Posterior vena cava (tissue), 2 donors: ENCODE measurements at regions not wholly inside any gene's neighbourhood (a gene's known extent, or its start where the extent isn't known, plus 50 kb on each side); places are given as distances from the start of the nearest gene placed in this dataset.
A peak's percentile ranks its signal among the peaks of the same experiment; 100 is the strongest.

Source experiments
- DNase-seq: peaks from one replicate; pipeline ENCODE4 v3.0.0-alpha.2; 2020; ENCODE audit warnings: low spot score
- intact Hi-C, 2 donors: fragments of 100-400 bp; cut with DNase I; formaldehyde crosslinking; loops; one replicate each; pipeline versions ENCODE4 v1.14.1 to v1.14.2; 2022 to 2023
- donor health status: DM: yes; HTN: yes; CAD: no.
- donor health status: DM: yes; HTN: yes; CAD: no.

DNA sequence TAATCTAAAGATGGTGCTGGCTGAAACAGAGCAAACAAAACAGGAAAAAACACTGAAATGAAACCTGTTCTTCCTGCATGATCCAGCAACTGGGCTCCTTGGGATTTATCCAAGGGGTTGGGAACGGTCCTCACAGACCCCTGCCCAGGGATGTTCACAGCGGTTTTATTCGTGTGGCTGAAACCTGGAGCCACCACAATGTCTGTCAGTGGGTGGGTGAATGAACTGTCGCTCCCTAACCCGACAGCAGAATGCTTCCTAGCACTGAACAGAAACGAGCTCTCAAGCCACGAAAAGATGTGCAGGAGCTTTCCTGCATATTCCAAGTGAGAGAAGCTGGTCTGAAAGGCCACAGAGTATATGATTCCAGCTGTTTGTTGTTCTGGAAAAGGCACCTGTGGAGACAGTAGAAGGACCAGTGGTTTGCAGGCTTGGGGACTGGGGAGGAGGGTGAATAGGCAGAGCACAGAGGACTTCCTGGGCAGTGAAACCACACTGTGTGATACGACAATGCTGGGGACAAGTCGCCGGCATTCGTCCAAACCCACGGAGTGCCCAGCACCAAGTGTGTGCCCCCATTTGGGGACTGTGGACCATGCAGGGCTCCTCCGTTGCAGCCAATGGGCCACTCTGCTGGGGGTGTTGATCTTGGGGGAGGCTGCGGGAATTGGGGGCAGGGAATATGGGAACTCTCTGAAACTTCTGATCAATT lies 73.9 kb downstream of the TEX29 start:
- intact Hi-C loops, result no loop called here

DNA sequence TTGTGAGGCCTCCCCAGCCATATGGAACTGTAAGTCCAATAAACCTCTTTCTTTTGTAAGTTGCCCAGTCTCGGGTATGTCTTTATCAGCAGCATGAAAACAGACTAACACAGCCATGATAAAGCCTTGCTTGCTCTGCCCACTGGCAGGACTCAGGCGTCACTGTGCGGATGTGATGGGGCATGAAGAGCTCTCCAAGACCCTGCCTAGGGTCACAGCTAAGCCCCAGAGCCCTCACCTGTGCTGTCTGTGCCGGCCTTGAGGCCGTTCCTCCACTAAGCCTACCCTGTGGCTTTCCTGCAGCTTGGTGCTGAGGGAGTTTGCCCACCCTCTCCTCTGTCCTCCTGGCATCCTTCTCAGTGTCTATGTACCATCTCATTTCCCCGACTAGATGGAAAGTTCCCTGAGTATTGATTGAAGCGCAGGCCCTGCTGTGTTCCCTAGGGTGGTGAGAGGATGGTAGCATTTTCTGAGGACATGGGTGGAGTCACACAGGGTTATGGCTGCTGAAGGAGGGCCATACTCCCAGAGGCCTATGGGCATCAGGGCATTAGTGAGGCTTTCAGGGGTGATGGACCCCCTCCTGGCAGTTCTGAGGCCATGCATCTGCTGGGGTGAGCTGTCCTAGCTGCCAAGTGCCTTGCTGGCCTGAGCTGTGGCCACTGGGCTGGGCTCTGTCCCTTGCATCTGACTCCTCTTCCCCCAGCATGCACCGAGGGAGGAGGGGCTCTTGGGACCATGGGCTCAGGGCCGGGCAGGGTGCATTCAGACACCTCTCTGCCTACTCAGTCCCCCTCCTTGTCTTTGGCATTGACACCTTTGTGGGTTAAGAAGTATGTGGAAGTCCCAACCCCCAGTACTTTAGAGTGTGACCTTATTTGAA lies 75.3 kb downstream of the TEX29 start:
- no peak for DNase-seq
- intact Hi-C loops, result no loop called here

More for the DNA sequence above, 73.9 kb downstream of the TEX29 start:
- DNase-seq, result no peak

DNA sequence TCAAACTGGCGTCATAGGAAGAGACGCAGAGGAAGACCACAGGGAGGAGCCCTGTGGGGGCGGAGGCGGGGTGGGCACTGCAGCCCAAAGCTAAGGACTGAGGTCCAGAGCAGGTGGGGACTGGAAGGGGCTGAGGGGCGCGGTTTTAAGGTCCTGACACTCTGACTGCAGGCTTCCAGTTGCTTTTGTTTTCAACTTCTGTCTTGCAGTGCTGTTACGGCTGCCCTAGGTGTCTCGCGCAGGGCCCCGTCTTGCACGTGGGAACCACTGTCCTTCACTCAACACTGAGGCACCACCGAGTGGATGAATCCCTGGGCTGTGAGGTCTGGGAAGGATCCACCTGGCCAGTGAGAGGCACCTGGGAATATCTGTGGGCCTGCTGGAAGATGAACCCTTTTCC lies 76.0 kb downstream of the TEX29 start:
- DNase-seq, result peak; percentile 57
- intact Hi-C loops, result no loop called here

GRCh38 chr13:111397202-111397880 lies 76.9 kb downstream of the TEX29 start:
- peak; percentile 69 for DNase-seq
- intact Hi-C loops, result no loop called here

DNA sequence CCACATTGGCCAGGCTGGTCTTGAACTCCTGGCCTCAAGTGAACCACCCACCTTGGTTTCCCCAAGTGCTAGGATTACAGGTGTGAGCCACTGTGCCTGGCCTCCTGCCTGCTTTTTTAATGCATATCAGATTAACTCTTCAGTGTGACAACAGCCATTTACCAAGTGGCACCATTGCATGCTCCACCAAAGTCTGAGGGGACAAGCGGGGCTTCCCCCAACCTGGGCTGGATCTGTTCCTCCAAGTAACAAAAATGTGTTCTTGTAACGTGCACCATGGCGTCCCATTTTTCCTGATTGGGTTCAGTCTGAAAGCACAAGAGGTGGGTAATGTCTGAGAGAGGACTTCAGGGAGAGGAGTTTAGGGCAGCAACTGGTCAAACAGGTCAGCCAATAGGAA lies 77.8 kb downstream of the TEX29 start:
- DNase-seq, result no peak
- intact Hi-C loops, result no loop called here

- DNase-seq, result no peak
- intact Hi-C loops, result no loop called here
Measured at GRCh38 chr13:111398715-111399299, 78.4 kb downstream of the TEX29 start.

DNA sequence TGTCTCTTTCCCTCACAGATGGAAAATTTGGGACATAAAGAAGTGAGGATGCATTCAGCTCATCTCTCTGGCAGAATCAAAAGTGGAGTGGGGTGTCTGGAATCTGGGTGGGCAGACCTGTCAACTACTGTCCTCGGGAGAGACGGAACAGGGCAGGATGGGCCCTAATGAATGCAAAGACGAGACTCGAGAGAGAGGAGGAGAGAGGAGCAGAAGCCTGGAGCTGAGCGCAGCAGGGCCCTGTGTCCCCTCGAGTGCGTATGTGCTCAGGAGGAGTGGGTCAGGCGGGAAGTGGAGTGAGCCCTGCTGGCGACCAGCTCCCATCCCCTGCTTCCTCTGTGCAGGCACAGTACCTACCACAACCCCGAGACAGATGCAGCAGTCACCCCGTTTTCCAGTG lies 78.9 kb downstream of the TEX29 start:
- DNase-seq, result no peak
- intact Hi-C loops, result no loop called here

DNA sequence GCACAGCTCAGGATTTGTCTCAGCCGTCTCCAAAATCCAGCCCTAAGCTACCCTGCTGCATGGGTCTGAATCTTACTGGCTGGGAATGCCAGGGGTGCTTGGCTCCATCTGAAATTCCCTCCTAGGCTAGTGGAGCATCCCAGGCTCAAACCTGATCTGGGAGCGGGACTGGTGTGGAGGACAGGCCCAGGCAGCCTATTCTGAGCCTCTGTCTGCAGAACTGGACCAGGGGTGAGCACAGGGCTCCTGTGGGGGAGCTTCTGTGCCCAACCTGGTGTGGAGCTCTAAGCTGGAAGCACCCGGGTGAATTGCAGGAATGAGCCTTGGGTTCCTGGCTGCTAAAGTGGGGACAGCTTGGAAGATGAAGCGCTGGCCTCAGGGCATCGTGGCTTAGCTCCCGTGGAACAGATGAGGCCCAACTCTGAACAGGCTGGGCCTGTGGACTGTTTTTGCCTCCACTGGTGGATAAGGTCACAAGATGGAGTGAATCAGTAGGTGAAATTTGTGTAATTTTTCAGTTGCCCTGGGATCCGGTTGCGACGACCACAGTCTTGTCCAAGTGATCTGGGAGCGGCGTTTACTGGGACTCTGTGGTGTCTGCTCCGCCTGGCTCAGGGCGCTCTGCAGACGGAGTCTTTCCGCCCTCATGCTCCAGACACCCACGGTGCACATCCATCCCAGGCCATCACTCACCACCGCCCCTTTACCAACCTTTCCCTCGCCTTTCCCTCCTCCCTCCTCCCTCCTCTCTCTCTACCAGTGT lies 79.5 kb downstream of the TEX29 start:
- intact Hi-C loops, result no loop called here
- DNase-seq, result peak; percentile 61

GRCh38 chr13:111401151-111401550 lies 80.7 kb downstream of the TEX29 start:
- DNase-seq, result no peak
- intact Hi-C loops, result no loop called here

- intact Hi-C loops, result no loop called here
Measured at GRCh38 chr13:111401755-111402154, 81.3 kb downstream of the TEX29 start.

GRCh38 chr13:111402441-111402840 lies 82.0 kb downstream of the TEX29 start:
- no peak for DNase-seq
- intact Hi-C loops, result no loop called here

More at GRCh38 chr13:111401755-111402154, 81.3 kb downstream of the TEX29 start:
- no peak for DNase-seq

GRCh38 chr13:111403266-111403665 lies 82.8 kb downstream of the TEX29 start:
- intact Hi-C loops, result no loop called here
- DNase-seq, result no peak

DNA sequence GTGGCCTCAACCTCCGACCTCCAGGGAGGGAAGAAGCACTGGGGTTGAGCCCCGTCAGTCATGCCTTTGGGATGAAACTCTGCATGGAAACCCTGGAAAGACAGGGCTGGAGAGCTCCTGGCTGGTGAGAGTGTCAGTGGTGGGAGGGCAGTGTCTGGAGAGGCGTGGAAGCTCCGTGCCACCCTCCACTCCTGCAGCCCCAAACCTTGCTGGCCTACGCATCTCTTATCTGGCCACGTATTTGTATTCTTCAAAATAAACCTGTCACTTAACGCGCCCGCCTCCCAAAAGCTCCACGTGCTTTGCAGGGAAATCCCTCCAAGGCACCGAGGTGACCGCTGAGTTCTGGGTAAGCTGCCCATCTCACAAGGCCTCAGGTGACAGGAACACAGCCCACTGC lies 84.3 kb downstream of the TEX29 start:
- intact Hi-C loops, result no loop called here
- DNase-seq, result peak; percentile 59

GRCh38 chr13:111406636-111407035 lies 86.2 kb downstream of the TEX29 start:
- intact Hi-C loops, result no loop called here
- no peak for DNase-seq

DNA sequence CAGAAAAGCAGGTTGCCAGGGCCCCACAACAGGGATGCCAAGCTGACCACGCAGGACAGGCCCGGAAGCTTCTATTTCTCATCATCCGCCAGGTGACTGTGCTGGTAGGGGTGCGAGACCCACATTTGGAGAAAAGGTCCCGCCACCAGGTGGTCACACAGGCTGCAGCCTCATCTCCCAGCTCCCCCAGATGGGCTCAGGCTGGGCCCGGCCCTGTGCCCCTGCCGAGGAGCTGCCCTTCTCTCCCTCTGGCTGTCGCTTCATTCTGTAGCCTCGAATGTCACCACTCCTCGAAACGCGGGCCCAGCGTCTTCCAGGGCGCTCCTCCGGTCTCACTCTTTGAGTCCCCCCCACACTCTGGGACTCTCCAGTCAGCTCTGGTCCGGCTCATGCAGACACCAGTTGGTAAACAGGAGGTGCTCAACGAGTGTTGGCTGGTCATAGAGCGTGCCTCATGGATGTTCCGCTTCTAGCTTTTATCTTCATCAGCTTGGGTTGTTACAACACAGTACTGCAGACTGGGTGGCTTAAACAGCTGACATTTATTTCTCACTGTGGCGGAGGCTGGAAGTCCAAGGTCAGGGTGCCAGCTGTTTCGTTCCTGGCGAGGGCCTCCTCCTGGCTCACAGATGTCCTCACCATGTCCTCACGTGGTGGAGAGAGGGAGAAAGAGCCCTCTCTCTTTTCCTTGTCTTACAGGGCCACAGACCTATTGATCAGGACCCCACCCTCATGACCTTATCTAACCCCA lies 87.1 kb downstream of the TEX29 start:
- intact Hi-C loops, result no loop called here
- peak; percentile 65 for DNase-seq

DNA sequence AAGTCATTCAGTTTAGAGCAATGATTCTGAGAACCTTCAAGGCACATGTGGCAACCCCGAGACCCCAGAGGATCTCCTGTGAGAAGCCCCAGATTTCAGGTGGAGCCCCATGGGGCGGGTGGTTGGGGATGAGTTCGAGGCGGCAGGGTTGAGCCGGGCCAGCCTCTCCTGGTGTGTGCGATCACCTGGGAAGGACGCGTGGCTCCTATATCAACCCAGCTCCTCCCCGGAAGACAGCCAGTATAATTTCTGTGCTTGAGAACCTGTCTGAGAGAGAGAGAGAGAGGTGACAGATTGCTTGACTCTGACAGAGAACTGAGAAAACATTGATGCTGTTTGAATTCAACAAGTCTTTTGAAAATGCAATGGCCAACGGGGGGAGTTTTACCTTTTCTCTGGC lies 89.0 kb downstream of the TEX29 start:
- intact Hi-C loops, result no loop called here
- peak; percentile 78 for DNase-seq

DNA sequence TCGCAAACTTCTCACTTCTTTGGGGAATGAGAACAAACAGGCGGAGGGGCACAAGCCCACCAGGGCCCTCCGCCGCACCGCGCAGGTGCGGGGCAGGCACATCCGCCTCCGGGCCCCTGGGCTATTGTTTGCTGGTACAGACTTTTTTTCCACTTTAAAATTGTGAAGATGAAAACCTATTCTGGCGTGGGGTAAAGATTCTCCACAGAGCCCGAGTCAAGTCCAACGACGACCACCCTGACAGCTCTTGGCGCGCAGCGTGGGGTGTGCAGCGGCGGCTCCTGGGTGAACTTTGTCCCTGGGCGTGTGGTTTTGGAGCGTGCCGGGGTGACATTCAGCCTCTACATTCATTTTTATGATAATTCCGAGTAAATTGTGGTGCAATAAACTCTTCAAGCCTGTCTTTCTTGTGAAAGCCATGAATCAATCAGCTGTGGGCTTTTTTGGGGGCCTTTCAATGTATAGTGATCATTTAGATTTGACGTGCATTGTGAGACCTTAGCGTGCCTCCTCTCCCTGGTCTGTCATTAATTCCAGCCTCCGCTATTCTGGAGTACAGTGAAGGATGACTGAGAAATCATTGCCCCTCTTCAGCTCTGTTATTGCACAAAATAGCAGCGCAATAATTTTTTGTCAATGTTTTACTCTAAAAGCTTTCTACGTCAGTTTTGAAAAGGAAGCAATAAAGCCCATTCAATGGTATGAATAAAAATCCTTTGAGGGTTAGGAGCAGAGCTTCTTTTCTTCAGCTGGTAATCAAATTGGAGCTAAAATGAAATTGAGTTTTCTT lies 90.0 kb downstream of the TEX29 start:
- DNase-seq, result peak; percentile 49
- intact Hi-C loops, result no loop called here
